ENCODE measurements at regions not wholly inside any gene's neighbourhood (a gene's known extent, or its start where the extent isn't known, plus 50 kb on each side); places are given as distances from the start of the nearest gene placed in this dataset.
"Not testable (repeated sequence)": the region's sequence is repeated elsewhere in the genome, so short reads cannot be mapped to it uniquely, and the experiment has no call there.

GRCh38 chr5:17989567-17990563 lies 355.6 kb downstream of the TAF11L14 start:
- DNase-seq = no peak

- no peak for DNase-seq
Observed at GRCh38 chr5:17991775-17992174, 357.5 kb downstream of the TAF11L14 start.

GRCh38 chr5:17992291-17992690 lies 358.0 kb downstream of the TAF11L14 start:
- no peak for DNase-seq

GRCh38 chr5:17995997-17996396 lies 361.7 kb downstream of the TAF11L14 start:
- DNase-seq = no peak

GRCh38 chr5:17999858-18000257 lies 365.6 kb downstream of the TAF11L14 start:
- no peak for DNase-seq

GRCh38 chr5:18000744-18001143 lies 366.5 kb downstream of the TAF11L14 start:
- no peak for DNase-seq

- no peak for DNase-seq
Observed at GRCh38 chr5:18003312-18003711, 369.1 kb downstream of the TAF11L14 start.

- no peak for DNase-seq
Observed at GRCh38 chr5:18003784-18004183, 369.5 kb downstream of the TAF11L14 start.

GRCh38 chr5:18006235-18006634 lies 372.0 kb downstream of the TAF11L14 start:
- DNase-seq = not testable (repeated sequence)

- DNase-seq = no peak
Observed at GRCh38 chr5:18008940-18009339, 374.7 kb downstream of the TAF11L14 start.

GRCh38 chr5:18010053-18010452 lies 375.8 kb downstream of the TAF11L14 start:
- DNase-seq = no peak

GRCh38 chr5:18018472-18018871 lies 384.2 kb downstream of the TAF11L14 start:
- no peak for DNase-seq

GRCh38 chr5:18023275-18023674 lies 389.0 kb downstream of the TAF11L14 start:
- no peak for DNase-seq

GRCh38 chr5:18023986-18024385 lies 389.7 kb downstream of the TAF11L14 start:
- no peak for DNase-seq

- DNase-seq = no peak
Observed at GRCh38 chr5:18024542-18024941, 390.3 kb downstream of the TAF11L14 start.

GRCh38 chr5:18027241-18027867 lies 393.1 kb downstream of the TAF11L14 start:
- DNase-seq = no peak

- DNase-seq = no peak
Observed at GRCh38 chr5:18028036-18028435, 393.8 kb downstream of the TAF11L14 start.

- DNase-seq = no peak
Observed at GRCh38 chr5:18032744-18033143, 398.5 kb downstream of the TAF11L14 start.

GRCh38 chr5:18036531-18036930 lies 402.3 kb downstream of the TAF11L14 start:
- no peak for DNase-seq

GRCh38 chr5:18037718-18038117 lies 403.5 kb downstream of the TAF11L14 start:
- DNase-seq = no peak

GRCh38 chr5:18043344-18043743 lies 409.1 kb downstream of the TAF11L14 start:
- DNase-seq = no peak

- DNase-seq = no peak
Observed at GRCh38 chr5:18048449-18048848, 414.2 kb downstream of the TAF11L14 start.

- DNase-seq = no peak
Observed at GRCh38 chr5:18050345-18050744, 416.1 kb downstream of the TAF11L14 start.

- no peak for DNase-seq
Observed at GRCh38 chr5:18050776-18051175, 416.5 kb downstream of the TAF11L14 start.
